ENCODE measurements at regions not wholly inside any gene's neighbourhood (a gene's known extent, or its start where the extent isn't known, plus 50 kb on each side); places are given as distances from the start of the nearest gene placed in this dataset.

- TF ChIP-seq CTCF (IDR thresholded peaks at IDR 0.05): no peak
- no peak for TF ChIP-seq SIN3A (IDR thresholded peaks at IDR 0.05; ENCODE audit: borderline replicate concordance, insufficient read depth, low read depth, low read length)
- no peak for TF ChIP-seq POLR2AphosphoS5 (IDR thresholded peaks at IDR 0.05; ENCODE audit: low read depth, low read length)
Measured at GRCh38 chr3:71872256-71872655, 87.3 kb upstream of the PROK2 start.
